ENCODE measurements at regions not wholly inside any gene's neighbourhood (a gene's known extent, or its start where the extent isn't known, plus 50 kb on each side); places are given as distances from the start of the nearest gene placed in this dataset.

DNA sequence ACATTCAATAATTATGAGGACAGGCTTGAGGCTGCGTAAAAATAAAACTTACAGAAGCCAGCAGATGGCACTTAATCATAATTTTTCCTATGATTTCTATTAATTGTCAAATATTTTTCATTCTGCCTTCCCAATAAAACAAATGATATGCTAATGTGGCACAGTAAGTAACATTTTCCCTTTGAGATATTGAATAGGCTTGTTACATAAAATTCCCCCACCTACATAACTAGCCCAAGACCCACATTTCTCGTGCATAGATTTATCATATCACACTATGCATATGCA lies 55.4 kb upstream of the PTGFRN start:
- TF ChIP-seq, protein P1, sequence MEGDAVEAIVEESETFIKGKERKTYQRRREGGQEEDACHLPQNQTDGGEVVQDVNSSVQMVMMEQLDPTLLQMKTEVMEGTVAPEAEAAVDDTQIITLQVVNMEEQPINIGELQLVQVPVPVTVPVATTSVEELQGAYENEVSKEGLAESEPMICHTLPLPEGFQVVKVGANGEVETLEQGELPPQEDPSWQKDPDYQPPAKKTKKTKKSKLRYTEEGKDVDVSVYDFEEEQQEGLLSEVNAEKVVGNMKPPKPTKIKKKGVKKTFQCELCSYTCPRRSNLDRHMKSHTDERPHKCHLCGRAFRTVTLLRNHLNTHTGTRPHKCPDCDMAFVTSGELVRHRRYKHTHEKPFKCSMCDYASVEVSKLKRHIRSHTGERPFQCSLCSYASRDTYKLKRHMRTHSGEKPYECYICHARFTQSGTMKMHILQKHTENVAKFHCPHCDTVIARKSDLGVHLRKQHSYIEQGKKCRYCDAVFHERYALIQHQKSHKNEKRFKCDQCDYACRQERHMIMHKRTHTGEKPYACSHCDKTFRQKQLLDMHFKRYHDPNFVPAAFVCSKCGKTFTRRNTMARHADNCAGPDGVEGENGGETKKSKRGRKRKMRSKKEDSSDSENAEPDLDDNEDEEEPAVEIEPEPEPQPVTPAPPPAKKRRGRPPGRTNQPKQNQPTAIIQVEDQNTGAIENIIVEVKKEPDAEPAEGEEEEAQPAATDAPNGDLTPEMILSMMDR (IDR thresholded peaks at IDR 0.05), result peak; percentile 41
- Mint-ChIP-seq H3K27me3 (no peaks in the 10 kb centered on the region), H3K4me1 (ENCODE audit: low read depth) (peaks cover 24% of the 10 kb centered on the region), H3K4me3 (no peak overlapping the region), H3K9me3 (no peaks in the 10 kb centered on the region), H3K36me3 (ENCODE audit: low read depth) (no peaks in the 10 kb centered on the region), H3K27ac (no peak overlapping the region)
- Histone ChIP-seq H3K9me3 (ENCODE audit: control insufficient read depth in 1 of 2, insufficient read depth in 1 of 2, low read length in 2 of 2) (no peaks in the 10 kb centered on the region), H3K4me3 (ENCODE audit: low read length) (no peak overlapping the region), H3K27ac (ENCODE audit: low read depth in 1 of 2, low read length in 2 of 2) (no peak overlapping the region), H3K36me3 (ENCODE audit: insufficient read depth, low read length) (no peaks in the 10 kb centered on the region), H3K27me3 (ENCODE audit: control insufficient read depth in 1 of 2, insufficient read depth in 2 of 2, low read length in 2 of 2) (no peaks in the 10 kb centered on the region), H3K4me1 (ENCODE audit: insufficient read depth, low read length) (peaks cover 6% of the 10 kb centered on the region)
- ChIA-PET POLR2A (interaction anchor here (1.2 kb wide), 2 partner anchors 24 to 116 kb away, joined by 4 to 5 read pairs; no protein-coding TSS in a partner anchor), CTCF (interaction anchor here (0.6 kb wide), 1 partner anchor 45 kb away, joined by 3 read pairs; no protein-coding TSS in a partner anchor)
- no peak for ATAC-seq (ENCODE audit: poor library complexity)
- DNase-seq, result peak in 2 of 14 experiments; percentile 13 to 21
- intact Hi-C loops (cut with DNase I, micrococcal nuclease), result loop anchor here (1.0 to 2.0 kb wide), 2 partner anchors 200 to 201 kb away; no protein-coding TSS in a partner anchor

DNA sequence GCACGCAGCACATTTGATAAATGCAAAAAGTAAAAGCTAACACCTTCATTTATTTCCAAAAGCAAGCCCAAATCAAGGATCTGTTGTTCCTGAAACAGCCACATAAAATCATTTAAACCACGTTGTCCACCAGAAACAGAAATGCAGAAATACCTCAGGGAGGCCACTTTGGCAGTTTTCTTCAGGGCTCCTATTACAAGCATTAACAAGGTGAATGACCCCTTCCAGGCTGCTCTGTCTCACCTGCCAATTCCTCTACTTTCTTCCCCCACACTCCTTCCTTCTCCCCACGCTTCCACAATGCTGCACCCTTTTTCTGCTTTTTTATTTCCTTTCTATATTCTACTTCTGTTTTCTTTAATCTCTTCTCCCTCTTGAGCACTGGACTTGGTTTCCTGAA lies 55.0 kb upstream of the PTGFRN start:
- Histone ChIP-seq H3K4me1 (ENCODE audit: insufficient read depth, low read length) (peaks cover 6% of the 10 kb centered on the region), H3K36me3 (ENCODE audit: insufficient read depth, low read length) (no peaks in the 10 kb centered on the region), H3K9me3 (ENCODE audit: control insufficient read depth in 1 of 2, insufficient read depth in 1 of 2, low read length in 2 of 2) (no peaks in the 10 kb centered on the region), H3K4me3 (ENCODE audit: low read length) (no peak overlapping the region), H3K27ac (ENCODE audit: low read depth in 1 of 2, low read length in 2 of 2) (no peak overlapping the region), H3K27me3 (ENCODE audit: control insufficient read depth in 1 of 2, insufficient read depth in 2 of 2, low read length in 2 of 2) (no peaks in the 10 kb centered on the region)
- no peaks in the 10 kb centered on the region for H3K36me3 Mint-ChIP-seq (ENCODE audit: low read depth)
- H3K4me1 Mint-ChIP-seq (ENCODE audit: low read depth), result peaks cover 24% of the 10 kb centered on the region
- H3K27me3 Mint-ChIP-seq, result no peaks in the 10 kb centered on the region
- POLR2A ChIA-PET, result no interaction called here
- H3K9me3 Mint-ChIP-seq, result no peaks in the 10 kb centered on the region
- intact Hi-C loops (cut with DNase I, micrococcal nuclease), result loop anchor here (1.0 to 2.0 kb wide), 2 partner anchors 200 to 201 kb away; no protein-coding TSS in a partner anchor
- CTCF ChIA-PET, result interaction anchor here (0.9 to 1.3 kb wide), 2 partner anchors 12 to 201 kb away, joined by 3 read pairs; no protein-coding TSS in a partner anchor
- DNase-seq (no peak), ATAC-seq (ENCODE audit: poor library complexity) (no peak)
- no peak overlapping the region for H3K4me3 Mint-ChIP-seq
- TF ChIP-seq, protein P1 (IDR thresholded peaks at IDR 0.05), result no peak
- no peak overlapping the region for H3K27ac Mint-ChIP-seq

DNA sequence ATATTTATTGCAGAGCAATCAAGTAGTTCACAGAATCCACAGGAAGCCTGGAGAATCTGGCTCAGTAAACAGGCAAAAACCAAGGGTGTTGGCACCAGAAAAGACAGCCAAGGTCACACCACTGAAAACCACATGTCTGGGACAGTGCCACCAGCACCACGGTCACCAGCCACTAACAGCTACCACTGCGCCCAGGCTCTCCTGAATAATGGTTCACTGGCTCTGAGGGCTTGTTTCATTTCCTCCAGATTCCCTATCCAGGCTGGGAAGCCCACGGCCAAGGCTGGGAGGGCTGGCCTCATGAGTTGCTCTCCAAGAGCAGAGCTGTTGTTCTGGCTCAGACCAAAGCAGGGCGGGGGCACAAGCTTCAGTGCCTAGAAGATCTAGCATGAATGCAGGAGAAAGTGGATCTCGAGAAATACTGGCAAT lies 54.5 kb upstream of the PTGFRN start:
- no peak overlapping the region for H3K27ac ChIP-seq (ENCODE audit: low read depth in 1 of 2, low read length in 2 of 2)
- DNase-seq (no peak), ATAC-seq (ENCODE audit: poor library complexity) (no peak)
- Mint-ChIP-seq H3K4me3 (no peak overlapping the region), H3K36me3 (ENCODE audit: low read depth) (no peaks in the 10 kb centered on the region), H3K9me3 (no peaks in the 10 kb centered on the region), H3K4me1 (ENCODE audit: low read depth) (peaks cover 24% of the 10 kb centered on the region), H3K27me3 (no peaks in the 10 kb centered on the region), H3K27ac (no peak overlapping the region)
- POLR2A ChIA-PET, result interaction anchor here (1.0 to 1.1 kb wide), 2 partner anchors 131 to 132 kb away, joined by 3 to 4 read pairs; no protein-coding TSS in a partner anchor
- no peaks in the 10 kb centered on the region for H3K9me3 ChIP-seq (ENCODE audit: control insufficient read depth in 1 of 2, insufficient read depth in 1 of 2, low read length in 2 of 2)
- H3K4me1 ChIP-seq (ENCODE audit: insufficient read depth, low read length), result peaks cover 6% of the 10 kb centered on the region
- H3K27me3 ChIP-seq (ENCODE audit: control insufficient read depth in 1 of 2, insufficient read depth in 2 of 2, low read length in 2 of 2), result no peaks in the 10 kb centered on the region
- H3K36me3 ChIP-seq (ENCODE audit: insufficient read depth, low read length), result no peaks in the 10 kb centered on the region
- intact Hi-C loops (cut with DNase I, micrococcal nuclease), result loop anchor here in 1 of 2 experiments (2.0 kb wide), 1 partner anchor 200 kb away; no protein-coding TSS in a partner anchor
- H3K4me3 ChIP-seq (ENCODE audit: low read length), result no peak overlapping the region
- TF ChIP-seq, protein P1 (IDR thresholded peaks at IDR 0.05), result no peak
- CTCF ChIA-PET, result interaction anchor here (0.9 to 1.3 kb wide), 3 partner anchors 13 to 201 kb away, joined by 3 read pairs; no protein-coding TSS in a partner anchor

All from CD4-positive, alpha-beta T cell (primary cell).